ENCODE measurements at regions not wholly inside any gene's neighbourhood (a gene's known extent, or its start where the extent isn't known, plus 50 kb on each side); places are given as distances from the start of the nearest gene placed in this dataset.

GRCh38 chr4:31230594-31230993 lies 510.4 kb downstream of the PCDH7 start:
- intact Hi-C loops (cut with DNase I), result no loop called here
- no peaks in the 10 kb centered on the region for H3K36me3 ChIP-seq
- DNase-seq, result no peak
- H3K27ac ChIP-seq, result no peak overlapping the region
- no peaks in the 10 kb centered on the region for H3K4me1 ChIP-seq
- H3K4me3 ChIP-seq, result no peak overlapping the region
- TF ChIP-seq CTCF (IDR thresholded peaks at IDR 0.05), result no peak
- H3K9me3 ChIP-seq, result no peaks in the 10 kb centered on the region
- 29 to 54% methylated on average over 1 of the region's 1 CpG for WGBS, 2 donors
- ATAC-seq, result no peak
- H3K27me3 ChIP-seq, result no peaks in the 10 kb centered on the region

DNA sequence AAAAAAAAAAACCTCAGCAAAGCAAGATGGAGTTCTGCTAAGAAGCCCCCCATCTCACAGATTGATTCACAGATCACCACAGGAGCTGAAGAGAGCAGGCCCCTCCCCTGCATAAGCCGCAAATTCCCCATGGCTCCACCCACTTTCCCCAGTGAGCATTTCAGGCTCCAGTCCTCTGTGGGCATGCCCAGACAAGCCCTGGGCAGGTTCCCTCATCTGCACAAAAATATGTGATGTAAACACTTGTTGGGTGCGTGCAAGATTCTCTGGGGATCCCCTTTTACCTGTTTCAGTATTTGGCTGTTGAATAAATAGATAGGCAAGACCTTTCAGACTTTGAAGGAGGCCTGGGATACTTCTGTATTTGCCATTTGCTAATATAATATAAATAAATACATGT lies 514.3 kb downstream of the PCDH7 start:
- 83% methylated on average over 2 of the region's 2 CpGs for WGBS, 2 donors
- no peak overlapping the region for H3K4me3 ChIP-seq
- no peak for ATAC-seq

GRCh38 chr4:31234901-31235300 lies 514.7 kb downstream of the PCDH7 start:
- 66 to 74% methylated on average over 1 of the region's 1 CpG for WGBS, 2 donors
- no peak overlapping the region for H3K4me3 ChIP-seq
- no peak for DNase-seq
- ATAC-seq, result no peak
- TF ChIP-seq CTCF (IDR thresholded peaks at IDR 0.05), result no peak
- no peaks in the 10 kb centered on the region for H3K36me3 ChIP-seq
- no peak overlapping the region for H3K27ac ChIP-seq
- H3K27me3 ChIP-seq, result no peaks in the 10 kb centered on the region
- peaks cover 0 to 8% (median 0%) of the 10 kb centered on the region in 9 donors for H3K4me1 ChIP-seq
- intact Hi-C loops (cut with DNase I), result no loop called here
- peaks cover 0 to 12% (median 0%) of the 10 kb centered on the region in 11 donors for H3K9me3 ChIP-seq

More for the DNA sequence above, 514.3 kb downstream of the PCDH7 start:
- intact Hi-C loops (cut with DNase I), result no loop called here
- H3K27ac ChIP-seq, result no peak overlapping the region
- H3K27me3 ChIP-seq, result no peaks in the 10 kb centered on the region
- no peak for DNase-seq
- H3K9me3 ChIP-seq, result peaks cover 0 to 12% (median 0%) of the 10 kb centered on the region in 11 donors
- TF ChIP-seq CTCF (IDR thresholded peaks at IDR 0.05), result no peak
- peaks cover 0 to 8% (median 0%) of the 10 kb centered on the region in 9 donors for H3K4me1 ChIP-seq
- H3K36me3 ChIP-seq, result no peaks in the 10 kb centered on the region

- Histone ChIP-seq H3K27me3 (no peaks in the 10 kb centered on the region), H3K9me3 (peaks cover 0 to 12% (median 0%) of the 10 kb centered on the region in 11 donors), H3K27ac (no peak overlapping the region), H3K36me3 (no peaks in the 10 kb centered on the region), H3K4me3 (no peak overlapping the region), H3K4me1 (peaks cover 0 to 8% (median 0%) of the 10 kb centered on the region in 9 donors)
- no peak for TF ChIP-seq CTCF (IDR thresholded peaks at IDR 0.05)
- 65 to 80% methylated on average over 5 of the region's 5 CpGs for WGBS, 2 donors
- ATAC-seq, result no peak
- DNase-seq, result no peak
- intact Hi-C loops (cut with DNase I), result no loop called here
Observed at GRCh38 chr4:31236020-31236638, 516.0 kb downstream of the PCDH7 start.
